Fibroblast of lung (primary cell): ENCODE measurements at regions not wholly inside any gene's neighbourhood (a gene's known extent, or its start where the extent isn't known, plus 50 kb on each side); places are given as distances from the start of the nearest gene placed in this dataset.

ENCODE experiments used
- EZH2 ChIP-seq: IDR thresholded peaks from 2 replicates; pipeline ENCODE4 v1.5.1; 2012; ENCODE audit warnings: low read length, control low read depth, mild to moderate bottlenecking; ENCODE audit errors: missing control alignments
- TF ChIP-seq, protein P1 (sequence below), 2 donors: IDR thresholded peaks in 1 of 2; conservative IDR thresholded peaks in 1 of 2; 1 replicate in 1 of 2; 2 replicates in 1 of 2; pipeline ENCODE4 v1.5.1; 2011 to 2012; ENCODE audit warnings: low read length in 2 of 2, control low read depth in 1 of 2, inconsistent platforms in 1 of 2, low read depth in 1 of 2, mild to moderate bottlenecking in 1 of 2

DNA sequence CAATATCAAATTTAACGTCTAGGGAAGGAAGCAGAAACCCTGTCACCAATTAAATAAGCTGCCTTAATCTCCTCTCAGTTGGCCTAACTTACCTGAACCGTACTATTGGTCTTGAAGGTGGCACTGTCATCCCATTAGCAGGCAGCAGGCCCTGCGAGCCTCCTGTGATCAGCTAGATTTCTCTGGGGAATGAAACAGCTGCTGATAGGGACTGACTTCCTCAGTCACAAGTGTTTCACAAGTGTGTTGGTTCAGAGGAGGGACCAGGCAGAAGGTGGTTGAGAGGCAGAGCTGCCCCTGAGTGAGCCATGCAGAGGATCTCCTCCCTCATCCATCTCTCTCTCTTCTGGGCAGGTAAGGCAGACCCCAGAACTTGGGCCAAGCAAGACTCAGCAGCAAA, 166.8 kb downstream of the DAD1 start:
- TF ChIP-seq, protein P1, sequence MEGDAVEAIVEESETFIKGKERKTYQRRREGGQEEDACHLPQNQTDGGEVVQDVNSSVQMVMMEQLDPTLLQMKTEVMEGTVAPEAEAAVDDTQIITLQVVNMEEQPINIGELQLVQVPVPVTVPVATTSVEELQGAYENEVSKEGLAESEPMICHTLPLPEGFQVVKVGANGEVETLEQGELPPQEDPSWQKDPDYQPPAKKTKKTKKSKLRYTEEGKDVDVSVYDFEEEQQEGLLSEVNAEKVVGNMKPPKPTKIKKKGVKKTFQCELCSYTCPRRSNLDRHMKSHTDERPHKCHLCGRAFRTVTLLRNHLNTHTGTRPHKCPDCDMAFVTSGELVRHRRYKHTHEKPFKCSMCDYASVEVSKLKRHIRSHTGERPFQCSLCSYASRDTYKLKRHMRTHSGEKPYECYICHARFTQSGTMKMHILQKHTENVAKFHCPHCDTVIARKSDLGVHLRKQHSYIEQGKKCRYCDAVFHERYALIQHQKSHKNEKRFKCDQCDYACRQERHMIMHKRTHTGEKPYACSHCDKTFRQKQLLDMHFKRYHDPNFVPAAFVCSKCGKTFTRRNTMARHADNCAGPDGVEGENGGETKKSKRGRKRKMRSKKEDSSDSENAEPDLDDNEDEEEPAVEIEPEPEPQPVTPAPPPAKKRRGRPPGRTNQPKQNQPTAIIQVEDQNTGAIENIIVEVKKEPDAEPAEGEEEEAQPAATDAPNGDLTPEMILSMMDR (conservative IDR thresholded peaks at IDR 0.05 in 1 of 2, IDR thresholded peaks at IDR 0.05 in 1 of 2; ENCODE audit: low read depth in 1 of 2, low read length in 2 of 2): no peak
- no peak for TF ChIP-seq EZH2
